Neuronal stem cell (in vitro differentiated cells): ENCODE measurements at regions not wholly inside any gene's neighbourhood (a gene's known extent, or its start where the extent isn't known, plus 50 kb on each side); places are given as distances from the start of the nearest gene placed in this dataset.

Experiments used
- DNase-seq: peaks from one replicate; pipeline ENCODE4 v3.0.0-alpha.2; 2013; ENCODE audit warnings: low spot score
- H2AFZ ChIP-seq: one replicate; pipeline ENCODE4 v1.6.1; 2013; ENCODE audit warnings: mild to moderate bottlenecking, low read length, inconsistent platforms
- H2AK5ac ChIP-seq: 2 replicates; pipeline ENCODE4 v1.6.1; 2013; ENCODE audit warnings: low read depth, mild to moderate bottlenecking, inconsistent platforms, low read length, moderate library complexity, mixed read lengths
- H2BK120ac ChIP-seq: 2 replicates; pipeline ENCODE4 v1.6.1; 2013; ENCODE audit warnings: low read depth, mild to moderate bottlenecking, inconsistent platforms, low read length, moderate library complexity, mixed read lengths
- H2BK12ac ChIP-seq: one replicate; pipeline ENCODE4 v1.6.1; 2013; ENCODE audit warnings: low read length, inconsistent platforms
- H2BK15ac ChIP-seq: 2 replicates; pipeline ENCODE4 v1.6.1; 2013; ENCODE audit warnings: mild to moderate bottlenecking, low read length, inconsistent platforms, mixed read lengths
- H2BK5ac ChIP-seq: one replicate; pipeline ENCODE4 v1.6.1; 2013; ENCODE audit warnings: inconsistent platforms, mild to moderate bottlenecking, low read length, moderate library complexity
- H3K14ac ChIP-seq: one replicate; pipeline ENCODE4 v1.6.1; 2013; ENCODE audit warnings: low read length, inconsistent platforms
- H3K18ac ChIP-seq: 2 replicates; pipeline ENCODE4 v1.6.1; 2013; ENCODE audit warnings: low read length, inconsistent platforms
- H3K23ac ChIP-seq: 2 replicates; pipeline ENCODE4 v1.6.1; 2013; ENCODE audit warnings: low read depth, mild to moderate bottlenecking, mixed read lengths, low read length, inconsistent platforms; ENCODE audit not compliant: poor library complexity
- H3K27ac ChIP-seq: replicated peaks from 3 replicates; pipeline ENCODE4 v1.5.1; 2013; ENCODE audit warnings: low read length, inconsistent platforms
- H3K27me3 ChIP-seq, 3 experiments: 2 replicates each; pipeline ENCODE4 v1.6.1; 2013; ENCODE audit warnings: low read length in 3 of 3, mild to moderate bottlenecking in 2 of 3, inconsistent platforms in 1 of 3, low read depth in 1 of 3, mixed read lengths in 1 of 3, moderate library complexity in 1 of 3; ENCODE audit not compliant: control insufficient read depth in 3 of 3, insufficient read depth in 3 of 3
- H3K36me3 ChIP-seq, 2 donors: replicated peaks in 1 of 2; 2 replicates each; pipeline ENCODE4 v1.6.1; 2013; ENCODE audit warnings: low read length in 2 of 2; ENCODE audit not compliant: control insufficient read depth in 2 of 2, insufficient read depth in 2 of 2
- H3K4ac ChIP-seq: 2 replicates; pipeline ENCODE4 v1.6.1; 2013; ENCODE audit warnings: inconsistent platforms, mild to moderate bottlenecking, low read length, moderate library complexity
- H3K4me1 ChIP-seq, 2 donors: 1 replicate in 1 of 2; 2 replicates in 1 of 2; pipeline ENCODE4 v1.6.1; 2013; ENCODE audit warnings: low read length in 2 of 2, low read depth in 1 of 2; ENCODE audit not compliant: control insufficient read depth in 2 of 2, insufficient read depth in 1 of 2
- H3K4me2 ChIP-seq: one replicate; pipeline ENCODE4 v1.6.1; 2013; ENCODE audit warnings: mild to moderate bottlenecking, low read length, inconsistent platforms; ENCODE audit not compliant: insufficient read depth, poor library complexity, severe bottlenecking
- H3K4me3 ChIP-seq, 2 donors: 2 replicates each; pipeline ENCODE4 v1.5.1; 2013; ENCODE audit warnings: low read length in 2 of 2, mild to moderate bottlenecking in 2 of 2, inconsistent platforms in 1 of 2, moderate library complexity in 1 of 2
- H3K79me1 ChIP-seq: one replicate; pipeline ENCODE4 v1.6.1; 2013; ENCODE audit warnings: low read depth, mild to moderate bottlenecking, inconsistent platforms, low read length, moderate library complexity
- H3K9ac ChIP-seq: one replicate; pipeline ENCODE4 v1.6.1; 2013; ENCODE audit warnings: mild to moderate bottlenecking, low read depth, low read length, inconsistent platforms; ENCODE audit not compliant: poor library complexity
- H3K9me3 ChIP-seq, 2 donors: replicated peaks in 1 of 2; 2 replicates each; pipeline versions ENCODE3 to v1.6.1; 2013; ENCODE audit warnings: low read length in 2 of 2, mild to moderate bottlenecking in 2 of 2, inconsistent platforms in 1 of 2, low read depth in 1 of 2, mixed read lengths in 1 of 2, moderate library complexity in 1 of 2; ENCODE audit not compliant: control insufficient read depth in 2 of 2, insufficient read depth in 1 of 2
- H4K8ac ChIP-seq: one replicate; pipeline ENCODE4 v1.6.1; 2013; ENCODE audit warnings: low read depth, mild to moderate bottlenecking, inconsistent platforms, low read length, moderate library complexity
- H4K91ac ChIP-seq: one replicate; pipeline ENCODE4 v1.6.1; 2013; ENCODE audit warnings: low read length, low read depth, mild to moderate bottlenecking, inconsistent platforms; ENCODE audit not compliant: poor library complexity
- WGBS, 2 donors: extraction: QIAGEN DNeasy Blood & Tissue Kit; methylation state at CpG; one replicate each; pipeline ENCODE4 v1.1.7; 2013; ENCODE audit warnings: missing lambda C conversion rate in 2 of 2, mixed read lengths in 1 of 2; ENCODE audit not compliant: insufficient read length in 2 of 2, insufficient replicate concordance in 1 of 2; ENCODE audit errors: extremely low coverage in 2 of 2; 5-methylcytosine and 5-hydroxymethylcytosine counted together

GRCh38 chr3:178450476-178450875 is 85.8 kb upstream of the KCNMB2 start:
- no peak overlapping the region for H2BK12ac ChIP-seq
- H3K4me3 ChIP-seq = no peak overlapping the region
- H2BK5ac ChIP-seq = no peak overlapping the region
- no peak for DNase-seq
- H2BK120ac ChIP-seq = no peak overlapping the region
- no peak overlapping the region for H3K4ac ChIP-seq
- H2BK15ac ChIP-seq = no peak overlapping the region
- no peaks in the 10 kb centered on the region for H3K27me3 ChIP-seq
- no peak overlapping the region for H3K4me2 ChIP-seq
- WGBS, 2 donors = no CpG with 5 or more reads among the region's 3 CpGs
- no peak overlapping the region for H4K8ac ChIP-seq
- H3K4me1 ChIP-seq = peaks cover 0 to 3% of the 10 kb centered on the region in 2 donors
- H2AK5ac ChIP-seq = no peak overlapping the region
- H3K9me3 ChIP-seq = no peaks in the 10 kb centered on the region
- no peak overlapping the region for H2AFZ ChIP-seq
- no peak overlapping the region for H3K9ac ChIP-seq
- H4K91ac ChIP-seq = no peak overlapping the region
- H3K27ac ChIP-seq = no peak overlapping the region
- no peak overlapping the region for H3K23ac ChIP-seq
- H3K36me3 ChIP-seq = no peaks in the 10 kb centered on the region
- H3K14ac ChIP-seq = no peak overlapping the region
- no peak overlapping the region for H3K18ac ChIP-seq
- no peaks in the 10 kb centered on the region for H3K79me1 ChIP-seq

- Histone ChIP-seq H3K4me3 (no peak overlapping the region), H2BK5ac (no peak overlapping the region), H2BK120ac (no peak overlapping the region), H3K4ac (no peak overlapping the region), H3K18ac (no peak overlapping the region), H3K4me1 (peaks cover 0 to 3% of the 10 kb centered on the region in 2 donors), H4K91ac (no peak overlapping the region), H3K79me1 (no peaks in the 10 kb centered on the region), H2BK15ac (no peak overlapping the region), H3K14ac (no peak overlapping the region), H3K27me3 (peaks cover 0 to under 1% (median 0%) of the 10 kb centered on the region in 3 experiments), H3K23ac (no peak overlapping the region), H3K4me2 (no peak overlapping the region), H3K9ac (no peak overlapping the region), H2BK12ac (no peak overlapping the region), H3K9me3 (no peaks in the 10 kb centered on the region), H2AK5ac (no peak overlapping the region), H2AFZ (no peak overlapping the region), H3K27ac (no peak overlapping the region), H4K8ac (no peak overlapping the region), H3K36me3 (no peaks in the 10 kb centered on the region)
- DNase-seq = no peak
Measured at GRCh38 chr3:178451799-178452198, 84.4 kb upstream of the KCNMB2 start.

- no peak overlapping the region for H3K9ac ChIP-seq
Measured at GRCh38 chr3:178454726-178455125, 81.5 kb upstream of the KCNMB2 start.

GRCh38 chr3:178455226-178455625 is 81.0 kb upstream of the KCNMB2 start:
- no peak for DNase-seq
- Histone ChIP-seq H2BK5ac (no peak overlapping the region), H3K36me3 (no peaks in the 10 kb centered on the region), H4K91ac (no peak overlapping the region), H2BK120ac (no peak overlapping the region), H2BK12ac (no peak overlapping the region), H2AFZ (no peak overlapping the region), H3K9ac (no peak overlapping the region), H3K9me3 (no peaks in the 10 kb centered on the region), H3K4ac (no peak overlapping the region), H3K4me1 (peaks cover 0 to 3% of the 10 kb centered on the region in 2 donors), H2AK5ac (no peak overlapping the region), H2BK15ac (no peak overlapping the region), H3K14ac (no peak overlapping the region), H3K18ac (no peak overlapping the region), H3K23ac (no peak overlapping the region), H3K4me3 (no peak overlapping the region), H3K27me3 (peaks cover 0 to 3% (median 0%) of the 10 kb centered on the region in 3 experiments), H4K8ac (no peak overlapping the region), H3K79me1 (no peaks in the 10 kb centered on the region), H3K4me2 (no peak overlapping the region), H3K27ac (no peak overlapping the region)
- WGBS, 2 donors = no CpG with 5 or more reads among the region's 1 CpG

More at GRCh38 chr3:178454726-178455125, 81.5 kb upstream of the KCNMB2 start:
- Histone ChIP-seq H3K9me3 (no peaks in the 10 kb centered on the region), H2AK5ac (no peak overlapping the region), H3K23ac (no peak overlapping the region), H3K36me3 (no peaks in the 10 kb centered on the region), H2BK12ac (no peak overlapping the region), H2BK120ac (no peak overlapping the region), H3K4ac (no peak overlapping the region), H3K14ac (no peak overlapping the region), H3K4me3 (no peak overlapping the region), H3K4me1 (peaks cover 0 to 3% of the 10 kb centered on the region in 2 donors), H3K4me2 (no peak overlapping the region), H4K91ac (no peak overlapping the region), H2BK15ac (no peak overlapping the region), H3K18ac (no peak overlapping the region), H4K8ac (no peak overlapping the region), H3K27me3 (peaks cover 0 to 3% (median 0%) of the 10 kb centered on the region in 3 experiments), H2BK5ac (no peak overlapping the region), H2AFZ (no peak overlapping the region), H3K79me1 (no peaks in the 10 kb centered on the region), H3K27ac (no peak overlapping the region)
- WGBS, 2 donors = no CpG with 5 or more reads among the region's 4 CpGs
- DNase-seq = no peak
